Fibroblast of pulmonary artery (primary cell): ENCODE measurements at regions not wholly inside any gene's neighbourhood (a gene's known extent, or its start where the extent isn't known, plus 50 kb on each side); places are given as distances from the start of the nearest gene placed in this dataset.

Experiments used
- DNase-seq: peaks from one replicate; pipeline ENCODE4 v3.0.0-alpha.2; 2010; ENCODE audit warnings: low read depth
- H3K4me3 ChIP-seq: replicated peaks from 2 replicates; pipeline ENCODE4 v1.5.1; 2011; ENCODE audit warnings: low read depth, mild to moderate bottlenecking, control low read depth, low read length, moderate library complexity
- TF ChIP-seq, protein P1 (sequence below): IDR thresholded peaks from 2 replicates; pipeline ENCODE4 v1.5.1; 2011; ENCODE audit warnings: mild to moderate bottlenecking, control low read depth, low read length, inconsistent platforms; ENCODE audit errors: missing control alignments

DNA sequence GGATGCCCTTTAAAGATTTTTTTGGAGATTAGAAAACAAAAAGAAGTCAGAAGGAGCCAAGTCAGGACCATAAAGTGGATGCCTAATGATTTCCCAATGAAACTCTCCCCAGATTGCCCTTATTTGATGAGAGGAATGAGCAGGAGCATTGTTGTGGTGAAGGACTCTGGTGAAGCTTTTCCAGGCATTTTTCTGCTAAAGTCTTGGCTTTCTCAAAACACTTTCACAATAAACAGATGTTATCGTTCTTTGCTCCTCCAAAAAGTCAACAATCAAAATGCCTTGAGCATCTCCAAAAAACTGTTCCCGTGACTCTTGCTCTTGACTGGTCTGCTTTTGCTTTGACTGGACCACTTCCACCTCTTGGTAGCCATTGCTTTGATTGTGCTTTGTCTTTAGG is 121.8 kb downstream of the CAAP1 start:
- DNase-seq: no peak
- TF ChIP-seq, protein P1, sequence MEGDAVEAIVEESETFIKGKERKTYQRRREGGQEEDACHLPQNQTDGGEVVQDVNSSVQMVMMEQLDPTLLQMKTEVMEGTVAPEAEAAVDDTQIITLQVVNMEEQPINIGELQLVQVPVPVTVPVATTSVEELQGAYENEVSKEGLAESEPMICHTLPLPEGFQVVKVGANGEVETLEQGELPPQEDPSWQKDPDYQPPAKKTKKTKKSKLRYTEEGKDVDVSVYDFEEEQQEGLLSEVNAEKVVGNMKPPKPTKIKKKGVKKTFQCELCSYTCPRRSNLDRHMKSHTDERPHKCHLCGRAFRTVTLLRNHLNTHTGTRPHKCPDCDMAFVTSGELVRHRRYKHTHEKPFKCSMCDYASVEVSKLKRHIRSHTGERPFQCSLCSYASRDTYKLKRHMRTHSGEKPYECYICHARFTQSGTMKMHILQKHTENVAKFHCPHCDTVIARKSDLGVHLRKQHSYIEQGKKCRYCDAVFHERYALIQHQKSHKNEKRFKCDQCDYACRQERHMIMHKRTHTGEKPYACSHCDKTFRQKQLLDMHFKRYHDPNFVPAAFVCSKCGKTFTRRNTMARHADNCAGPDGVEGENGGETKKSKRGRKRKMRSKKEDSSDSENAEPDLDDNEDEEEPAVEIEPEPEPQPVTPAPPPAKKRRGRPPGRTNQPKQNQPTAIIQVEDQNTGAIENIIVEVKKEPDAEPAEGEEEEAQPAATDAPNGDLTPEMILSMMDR: no peak

DNA sequence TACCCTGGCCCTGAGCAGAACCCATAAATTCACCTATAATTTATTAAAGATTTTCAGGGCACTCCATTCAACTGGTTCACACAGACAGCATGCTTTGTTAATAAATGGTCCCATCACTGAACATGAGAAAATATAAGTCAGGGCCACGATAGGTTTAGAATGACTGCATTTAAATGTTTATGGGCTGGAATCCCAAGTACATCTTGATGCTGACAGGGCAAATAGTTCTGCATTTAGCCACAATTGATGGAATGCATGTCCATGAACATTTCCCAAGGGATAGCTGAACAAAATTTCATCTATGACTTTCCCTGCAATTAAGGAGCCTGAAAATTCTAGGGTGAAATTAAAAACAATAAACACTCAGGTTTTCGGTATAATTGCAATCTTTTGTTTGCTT is 124.5 kb downstream of the CAAP1 start:
- DNase-seq: no peak
- TF ChIP-seq, protein P1: no peak

More for the DNA sequence above, 121.8 kb downstream of the CAAP1 start:
- no peak overlapping the region for H3K4me3 ChIP-seq

DNA sequence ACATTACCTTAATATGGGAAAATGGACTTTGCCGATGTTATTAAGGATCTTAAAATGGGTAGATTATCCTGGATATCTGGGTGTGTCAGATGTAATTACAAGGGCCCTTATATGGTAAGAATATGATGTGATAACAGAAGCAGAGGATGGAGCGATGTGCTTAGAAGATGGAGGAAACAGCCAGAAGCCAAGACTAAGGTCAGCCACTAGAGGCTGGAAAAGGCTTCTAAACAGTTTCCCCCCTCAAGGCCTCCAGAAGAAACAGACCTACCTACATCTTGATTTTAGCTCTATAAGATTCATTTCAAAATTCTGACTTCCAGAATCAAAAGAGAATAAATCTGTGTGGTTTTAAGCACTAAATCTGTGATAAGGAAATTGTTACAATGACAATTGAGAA is 131.9 kb downstream of the CAAP1 start:
- no peak for DNase-seq
- TF ChIP-seq, protein P1: no peak
- no peak overlapping the region for H3K4me3 ChIP-seq

More for the DNA sequence above, 124.5 kb downstream of the CAAP1 start:
- no peak overlapping the region for H3K4me3 ChIP-seq

DNA sequence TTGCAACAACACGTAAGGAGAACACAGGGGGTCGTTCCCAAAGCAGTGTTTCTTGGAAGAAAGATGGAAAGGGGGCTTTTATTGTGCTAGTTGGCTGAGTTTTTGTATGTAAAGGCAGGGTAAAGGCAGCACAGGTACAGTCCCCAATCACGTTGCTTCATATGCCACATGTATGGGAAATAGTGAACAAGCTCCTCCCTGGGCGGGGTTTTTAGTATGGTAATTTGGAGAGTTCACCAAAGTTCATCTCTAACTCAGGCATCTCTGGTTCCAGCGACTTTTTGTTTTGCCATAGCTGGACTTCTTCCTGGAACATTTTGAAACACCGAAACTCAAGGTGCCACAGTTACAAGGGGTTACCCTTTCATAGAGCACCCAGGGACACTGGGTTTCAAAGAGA is 133.9 kb downstream of the CAAP1 start:
- TF ChIP-seq, protein P1: no peak
- no peak for DNase-seq
- H3K4me3 ChIP-seq: no peak overlapping the region

DNA sequence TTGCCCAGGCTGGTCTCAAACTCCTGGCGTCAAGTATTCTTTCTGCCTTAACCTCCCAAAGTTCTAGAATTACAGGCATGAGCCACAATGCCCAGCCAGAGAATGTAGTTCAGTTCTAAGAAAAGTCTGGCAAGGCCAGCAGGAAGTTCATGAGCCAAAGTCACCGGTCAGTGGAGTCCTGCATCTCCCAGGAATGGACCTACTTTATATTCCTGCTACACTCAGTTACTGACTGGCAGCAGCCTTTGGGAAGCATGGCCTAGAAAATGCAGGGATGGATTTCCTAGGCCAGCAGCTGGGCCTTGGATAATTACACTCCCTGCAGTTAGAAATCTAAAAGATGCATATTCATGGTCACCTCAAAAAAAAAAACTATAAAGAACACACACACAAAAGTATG is 135.7 kb downstream of the CAAP1 start:
- DNase-seq: no peak
- TF ChIP-seq, protein P1: no peak
- no peak overlapping the region for H3K4me3 ChIP-seq

DNA sequence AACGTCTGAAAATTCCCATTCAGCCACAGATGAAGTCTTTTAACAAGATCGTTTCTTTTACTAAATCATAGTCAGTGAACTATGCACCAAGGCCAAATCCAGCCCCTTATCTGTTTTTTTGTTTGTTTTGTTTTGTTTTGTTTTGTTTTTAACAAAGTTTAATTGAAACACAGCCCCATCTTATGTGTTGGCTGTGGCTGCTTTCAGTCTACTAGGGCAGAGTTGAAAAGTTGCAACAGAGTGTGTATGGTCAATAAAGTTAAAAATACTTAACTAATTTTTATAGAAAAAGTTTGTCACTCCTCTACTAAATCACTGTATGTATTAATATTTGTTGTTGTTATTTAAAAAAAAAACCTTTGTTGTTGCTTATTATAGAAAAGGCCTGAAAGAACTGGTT is 137.1 kb downstream of the CAAP1 start:
- no peak for DNase-seq
- TF ChIP-seq, protein P1: no peak
- H3K4me3 ChIP-seq: no peak overlapping the region

DNA sequence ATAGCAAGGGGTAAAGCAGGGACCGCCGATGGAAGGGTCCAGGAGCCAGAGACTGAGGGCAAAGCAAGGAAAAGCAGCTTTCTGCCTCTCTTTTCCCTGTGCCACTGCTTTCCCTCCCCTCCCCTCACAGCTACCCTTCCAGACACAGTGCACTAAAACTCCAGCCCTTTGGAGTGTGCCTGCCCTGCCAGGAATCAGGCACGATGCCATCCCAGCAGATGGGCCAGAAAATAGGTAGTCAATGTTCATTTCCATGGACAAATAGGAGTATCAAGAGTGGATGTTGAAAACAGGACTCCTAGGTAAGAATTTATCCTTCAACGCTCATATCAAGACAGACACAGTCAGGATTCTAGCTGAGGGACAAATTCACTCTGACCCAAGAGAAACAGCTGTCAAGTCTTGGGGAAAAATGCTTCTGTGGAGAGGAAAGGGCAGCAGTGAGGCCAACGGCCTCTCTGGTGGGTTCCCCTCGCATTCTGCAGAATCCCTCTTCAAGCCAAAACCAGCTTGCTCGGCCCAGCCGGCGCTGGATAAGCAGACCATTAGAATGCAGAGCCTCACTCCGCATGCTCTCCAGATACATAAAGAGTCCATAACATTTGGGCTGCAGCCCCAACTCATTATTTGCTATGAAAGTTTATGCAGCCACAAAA is 138.0 kb downstream of the CAAP1 start:
- no peak for DNase-seq
- no peak overlapping the region for H3K4me3 ChIP-seq
- TF ChIP-seq, protein P1: no peak
